ENCODE measurements at regions not wholly inside any gene's neighbourhood (a gene's known extent, or its start where the extent isn't known, plus 50 kb on each side); places are given as distances from the start of the nearest gene placed in this dataset.

- no peak for TF ChIP-seq CTCF (IDR thresholded peaks at IDR 0.05; ENCODE audit: insufficient read depth, low read depth, low read length)
- no peak for TF ChIP-seq EZH2 (IDR thresholded peaks at IDR 0.05; ENCODE audit: insufficient read depth, low read length)
These were observed 199.5 kb downstream of the AASDHPPT start for GRCh38 chr11:106276859-106277436.

Measured in astrocyte (in vitro differentiated cells and primary cell).